ENCODE measurements at regions not wholly inside any gene's neighbourhood (a gene's known extent, or its start where the extent isn't known, plus 50 kb on each side); places are given as distances from the start of the nearest gene placed in this dataset.

- TF ChIP-seq, protein P1, sequence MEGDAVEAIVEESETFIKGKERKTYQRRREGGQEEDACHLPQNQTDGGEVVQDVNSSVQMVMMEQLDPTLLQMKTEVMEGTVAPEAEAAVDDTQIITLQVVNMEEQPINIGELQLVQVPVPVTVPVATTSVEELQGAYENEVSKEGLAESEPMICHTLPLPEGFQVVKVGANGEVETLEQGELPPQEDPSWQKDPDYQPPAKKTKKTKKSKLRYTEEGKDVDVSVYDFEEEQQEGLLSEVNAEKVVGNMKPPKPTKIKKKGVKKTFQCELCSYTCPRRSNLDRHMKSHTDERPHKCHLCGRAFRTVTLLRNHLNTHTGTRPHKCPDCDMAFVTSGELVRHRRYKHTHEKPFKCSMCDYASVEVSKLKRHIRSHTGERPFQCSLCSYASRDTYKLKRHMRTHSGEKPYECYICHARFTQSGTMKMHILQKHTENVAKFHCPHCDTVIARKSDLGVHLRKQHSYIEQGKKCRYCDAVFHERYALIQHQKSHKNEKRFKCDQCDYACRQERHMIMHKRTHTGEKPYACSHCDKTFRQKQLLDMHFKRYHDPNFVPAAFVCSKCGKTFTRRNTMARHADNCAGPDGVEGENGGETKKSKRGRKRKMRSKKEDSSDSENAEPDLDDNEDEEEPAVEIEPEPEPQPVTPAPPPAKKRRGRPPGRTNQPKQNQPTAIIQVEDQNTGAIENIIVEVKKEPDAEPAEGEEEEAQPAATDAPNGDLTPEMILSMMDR (IDR thresholded peaks at IDR 0.05; ENCODE audit: control extremely low read depth in 1 of 3, insufficient read depth in 1 of 3, low read depth in 1 of 3, low read length in 3 of 3) = no peak
- TF ChIP-seq CHD2 (IDR thresholded peaks at IDR 0.05; ENCODE audit: low read length) = no peak
- no peak for TF ChIP-seq TAF1 (IDR thresholded peaks at IDR 0.05; ENCODE audit: low read depth, low read length)
Observed at GRCh38 chr14:38882533-38882932, 220.5 kb downstream of the SEC23A start (continued).

Measured in H1 (cell line).